Renal cortex interstitium (tissue), 11 donors: ENCODE measurements at regions not wholly inside any gene's neighbourhood (a gene's known extent, or its start where the extent isn't known, plus 50 kb on each side); places are given as distances from the start of the nearest gene placed in this dataset.
A peak's percentile ranks its signal among the peaks of the same experiment; 100 is the strongest.

Source experiments
- DNase-seq, 11 donors: peaks; one replicate each; pipeline ENCODE4 v3.0.0-alpha.2; 2013; ENCODE audit warnings: low read depth in 9 of 11, low spot score in 4 of 11; ENCODE audit errors: extremely low read depth in 1 of 11

DNA sequence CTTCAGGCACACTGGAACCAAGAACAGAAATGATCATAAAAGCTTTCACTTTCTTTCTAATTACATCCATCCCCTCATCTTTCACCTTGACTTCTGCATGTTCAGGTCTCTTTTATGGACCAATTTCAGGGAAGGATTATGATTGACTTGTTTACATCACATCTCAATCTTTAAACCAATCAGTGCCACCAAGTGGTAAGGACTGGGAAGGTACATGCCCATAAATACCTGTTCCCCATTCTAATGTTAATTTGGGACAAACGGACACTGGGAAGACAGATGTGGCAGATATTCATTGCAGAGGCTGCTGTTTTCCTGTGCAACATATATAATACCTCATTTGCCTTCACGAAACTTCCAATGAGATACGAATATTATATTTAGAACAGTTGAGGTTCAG is 978.1 kb downstream of the GALC start:
- no peak for DNase-seq

GRCh38 chr14:87013583-87013982 is 979.4 kb downstream of the GALC start:
- no peak for DNase-seq

DNA sequence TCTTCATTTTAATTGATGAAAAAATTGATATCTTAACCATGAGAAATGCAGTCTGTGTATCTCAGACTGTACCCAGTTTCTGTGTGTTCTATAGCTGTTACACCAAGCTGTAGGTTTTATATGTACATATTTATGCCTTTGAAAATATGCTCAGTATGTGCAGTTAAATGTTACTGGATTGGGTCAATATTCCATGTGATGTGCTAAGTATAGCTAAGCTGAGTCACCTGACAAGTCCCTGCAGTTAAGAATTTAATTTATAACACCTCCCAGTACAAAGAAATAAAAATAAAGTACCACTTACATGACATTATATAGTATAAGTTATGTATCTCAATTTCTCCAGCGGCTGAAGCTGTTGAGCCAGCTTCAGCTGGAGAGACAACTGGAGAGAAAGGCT is 984.0 kb downstream of the GALC start:
- no peak for DNase-seq

DNA sequence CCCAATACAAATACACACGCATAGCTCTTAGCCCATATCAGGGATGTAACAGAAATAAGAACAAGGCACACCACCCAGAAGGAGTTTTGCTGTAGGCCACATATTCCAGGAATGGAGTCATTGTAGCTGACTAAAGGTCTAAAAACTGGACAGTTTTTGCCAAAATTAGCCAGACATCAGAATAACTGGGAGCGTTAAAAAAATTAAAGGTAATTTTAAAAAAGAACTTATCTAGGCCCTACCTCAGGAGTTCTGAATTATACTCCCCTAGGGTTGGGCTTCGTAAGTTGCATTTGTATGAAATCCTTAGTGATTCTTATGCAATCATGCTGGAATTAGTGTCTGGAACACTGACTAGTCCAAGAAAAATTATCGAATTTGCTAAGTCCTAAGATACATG is 987.7 kb downstream of the GALC start:
- no peak for DNase-seq

GRCh38 chr14:87002776-87003175 is 990.2 kb downstream of the GALC start:
- peak in 9 of 11 donors; percentile 4 to 27 (median 16) for DNase-seq

GRCh38 chr14:87001333-87001732 is 991.6 kb downstream of the GALC start:
- DNase-seq, result no peak

GRCh38 chr14:87000081-87000480 is 992.9 kb downstream of the GALC start:
- no peak for DNase-seq

GRCh38 chr14:86999036-86999435 is 993.9 kb downstream of the GALC start:
- no peak for DNase-seq

GRCh38 chr14:86997271-86997670 is 995.7 kb downstream of the GALC start:
- DNase-seq, result no peak

- no peak for DNase-seq
These were observed 1002.6 kb downstream of the GALC start for GRCh38 chr14:86990396-86990795.

GRCh38 chr14:86989285-86989684 is 1003.7 kb downstream of the GALC start:
- DNase-seq, result no peak

- no peak for DNase-seq
These were observed 1005.0 kb downstream of the GALC start for GRCh38 chr14:86987966-86988365.

DNA sequence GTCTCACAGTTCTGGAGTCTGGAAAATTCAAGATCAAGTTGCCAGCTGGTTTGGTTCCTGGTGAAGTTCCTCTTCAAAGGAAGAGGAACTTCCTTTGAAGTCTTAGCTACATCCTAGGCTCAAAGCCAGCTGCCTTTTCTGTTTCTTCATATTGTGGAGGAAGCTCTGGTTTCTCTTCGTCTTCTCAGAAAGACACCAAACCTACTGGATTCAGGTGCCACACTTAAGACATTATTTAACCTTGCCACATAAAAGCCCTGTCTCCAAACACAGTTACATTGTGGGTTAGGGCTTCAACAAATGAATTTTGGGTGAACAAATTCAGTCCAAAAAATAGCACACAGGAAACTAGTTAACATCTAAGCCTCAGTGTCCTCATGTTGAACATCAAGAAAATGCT is 1019.8 kb downstream of the GALC start:
- DNase-seq, result no peak

DNA sequence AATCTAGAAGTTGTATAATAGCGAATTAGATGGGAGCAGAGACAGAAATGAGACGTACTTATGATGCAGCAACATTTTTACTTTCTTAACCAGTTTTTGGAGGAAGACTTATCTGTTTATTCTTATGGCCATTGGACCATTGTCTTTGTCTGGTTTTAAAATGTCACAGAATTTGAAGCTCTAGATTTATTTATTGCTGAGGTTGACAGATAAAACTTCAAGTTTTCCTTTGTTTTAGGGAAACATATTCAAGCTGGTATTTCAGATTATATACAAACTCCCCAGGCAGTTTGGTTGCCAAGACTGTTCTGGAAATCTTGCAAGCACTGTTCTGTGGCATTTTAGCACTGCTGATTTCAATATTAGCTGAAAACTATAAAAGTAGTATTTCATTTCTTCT is 1021.7 kb downstream of the GALC start:
- DNase-seq, result no peak

DNA sequence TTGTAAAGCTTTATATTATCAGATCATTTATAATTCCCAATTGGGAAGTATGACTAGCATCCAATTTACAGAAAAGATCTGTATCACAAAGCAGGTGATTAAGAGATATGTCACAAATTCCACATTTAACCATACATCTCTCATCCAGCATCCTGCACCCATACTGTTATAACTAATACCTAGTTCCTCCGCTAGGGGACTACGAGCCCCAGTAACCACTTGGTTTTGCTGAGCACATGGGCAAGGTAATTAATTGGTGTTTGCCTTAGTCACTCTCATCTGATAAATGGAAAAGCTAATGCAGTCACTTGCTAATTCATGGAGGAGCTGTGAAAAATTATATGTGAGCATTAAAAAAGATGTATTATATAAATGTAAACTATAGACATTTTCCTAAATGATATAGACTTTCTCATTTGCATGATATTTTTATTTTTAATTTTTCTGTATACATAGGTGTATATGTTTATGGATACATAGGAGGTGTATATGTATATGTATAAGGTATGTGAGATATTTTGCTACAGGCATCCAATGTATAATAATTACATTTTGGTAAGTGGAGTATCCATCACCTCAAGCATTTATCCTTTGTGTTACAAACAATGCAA is 1031.8 kb downstream of the GALC start:
- no peak for DNase-seq

- peak in 2 of 11 donors; percentile 8 to 35 for DNase-seq
These were observed 1037.1 kb downstream of the GALC start for GRCh38 chr14:86955771-86956354.

DNA sequence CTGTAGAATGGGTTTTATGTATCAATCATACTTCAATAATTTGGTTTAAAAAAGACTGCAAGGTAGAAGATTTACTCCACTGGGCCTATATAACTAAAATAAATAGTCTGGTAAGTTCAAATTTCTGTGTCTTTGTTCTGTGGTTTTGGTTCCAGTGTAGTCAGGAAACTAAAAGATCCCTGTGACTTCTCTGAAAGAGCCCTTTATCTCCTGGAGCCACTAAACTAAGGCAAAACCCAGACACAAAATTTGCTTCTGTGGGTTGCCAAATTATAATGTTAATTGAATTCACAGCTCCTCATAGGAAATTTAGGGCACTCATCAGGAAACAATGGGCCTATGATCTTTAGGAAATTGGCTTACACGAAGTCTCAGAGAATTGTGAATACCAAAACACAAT is 1038.4 kb downstream of the GALC start:
- DNase-seq, result no peak

DNA sequence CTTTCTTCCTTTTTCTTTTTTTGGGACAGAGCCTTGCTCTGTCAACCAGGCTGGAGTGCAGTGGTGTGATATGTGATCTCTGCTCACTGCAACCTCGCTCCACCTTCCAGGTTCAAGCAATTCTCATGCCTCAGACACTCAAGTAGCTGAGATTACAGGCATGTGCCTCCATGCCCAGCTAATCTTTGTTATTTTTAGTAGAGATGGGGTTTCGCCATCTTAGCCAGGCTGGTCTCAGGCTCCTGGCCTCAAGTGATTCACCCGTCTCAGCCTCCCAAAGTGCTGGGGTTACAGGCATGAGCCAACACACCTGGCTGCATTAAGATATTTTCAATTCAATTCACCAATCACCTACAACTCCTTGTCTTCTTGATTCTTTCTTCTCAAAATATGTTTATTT is 1046.5 kb downstream of the GALC start:
- DNase-seq, result no peak

DNA sequence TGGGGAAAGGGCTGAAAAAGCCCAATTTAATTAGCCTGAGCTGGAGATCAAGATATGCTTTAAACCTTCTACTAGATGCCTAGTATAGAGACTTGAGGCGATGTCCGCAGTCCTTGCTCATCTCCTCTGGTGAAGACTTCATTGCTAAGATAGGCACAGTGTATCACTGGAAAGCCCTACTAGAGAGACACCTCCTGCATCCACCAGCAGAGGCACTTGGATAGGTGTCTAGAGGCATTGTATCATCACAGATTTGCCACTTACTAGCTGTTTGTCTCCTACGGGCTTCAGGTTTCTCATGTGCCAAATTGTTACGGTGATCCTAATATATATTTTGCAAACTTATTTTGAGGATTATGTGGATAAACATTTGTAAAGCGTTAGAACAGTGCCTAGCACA is 1048.5 kb downstream of the GALC start:
- DNase-seq, result no peak

GRCh38 chr14:86943391-86944365 is 1049.3 kb downstream of the GALC start:
- DNase-seq, result no peak
